ENCODE measurements at regions not wholly inside any gene's neighbourhood (a gene's known extent, or its start where the extent isn't known, plus 50 kb on each side); places are given as distances from the start of the nearest gene placed in this dataset.

DNA sequence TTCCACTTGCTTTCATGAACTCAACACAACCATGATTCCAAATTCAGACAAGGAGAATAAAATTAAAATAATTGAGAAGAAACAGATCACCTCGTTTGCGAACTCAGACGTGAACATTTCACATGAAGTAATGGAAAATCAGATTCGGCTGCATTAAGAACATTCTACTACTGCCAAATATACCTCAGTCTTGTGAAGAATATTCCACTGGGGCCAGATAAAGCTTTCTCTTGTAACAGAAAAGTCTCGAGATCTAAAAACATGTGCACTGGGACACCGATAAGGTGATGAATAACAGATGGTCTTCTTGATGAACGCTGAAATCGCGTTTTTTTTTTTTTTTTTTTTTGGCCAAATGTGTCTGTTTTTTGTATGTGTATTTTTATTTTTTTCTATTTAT, 761.1 kb downstream of the BRD1 start:
- Histone ChIP-seq H3K27ac (ENCODE audit: low read depth, low read length) (no peak overlapping the region), H3F3A (ENCODE audit: control insufficient read depth, insufficient read depth) (no peaks in the 10 kb centered on the region), H3K9me3 (ENCODE audit: control insufficient read depth, insufficient read depth, low read length) (no peaks in the 10 kb centered on the region), H3K4me1 (ENCODE audit: control insufficient read depth, low read length) (peaks cover 10% of the 10 kb centered on the region), H3K9me2 (replicated peaks; ENCODE audit: control insufficient read depth, low read length) (no peaks in the 10 kb centered on the region), H3K4me2 (ENCODE audit: low read length) (no peak overlapping the region), H3K79me2 (ENCODE audit: control insufficient read depth, low read length) (no peaks in the 10 kb centered on the region), H3K4me3 (ENCODE audit: low read length) (no peak overlapping the region), H3K27me3 (ENCODE audit: control insufficient read depth, low read length) (peaks cover 4% of the 10 kb centered on the region; the same call in 1 of the 2 replicates), H4K20me1 (ENCODE audit: control insufficient read depth, insufficient read depth, low read depth, low read length) (no peaks in the 10 kb centered on the region), H3K36me3 (ENCODE audit: control insufficient read depth, low read length) (no peaks in the 10 kb centered on the region)
- TF ChIP-seq, protein P1, sequence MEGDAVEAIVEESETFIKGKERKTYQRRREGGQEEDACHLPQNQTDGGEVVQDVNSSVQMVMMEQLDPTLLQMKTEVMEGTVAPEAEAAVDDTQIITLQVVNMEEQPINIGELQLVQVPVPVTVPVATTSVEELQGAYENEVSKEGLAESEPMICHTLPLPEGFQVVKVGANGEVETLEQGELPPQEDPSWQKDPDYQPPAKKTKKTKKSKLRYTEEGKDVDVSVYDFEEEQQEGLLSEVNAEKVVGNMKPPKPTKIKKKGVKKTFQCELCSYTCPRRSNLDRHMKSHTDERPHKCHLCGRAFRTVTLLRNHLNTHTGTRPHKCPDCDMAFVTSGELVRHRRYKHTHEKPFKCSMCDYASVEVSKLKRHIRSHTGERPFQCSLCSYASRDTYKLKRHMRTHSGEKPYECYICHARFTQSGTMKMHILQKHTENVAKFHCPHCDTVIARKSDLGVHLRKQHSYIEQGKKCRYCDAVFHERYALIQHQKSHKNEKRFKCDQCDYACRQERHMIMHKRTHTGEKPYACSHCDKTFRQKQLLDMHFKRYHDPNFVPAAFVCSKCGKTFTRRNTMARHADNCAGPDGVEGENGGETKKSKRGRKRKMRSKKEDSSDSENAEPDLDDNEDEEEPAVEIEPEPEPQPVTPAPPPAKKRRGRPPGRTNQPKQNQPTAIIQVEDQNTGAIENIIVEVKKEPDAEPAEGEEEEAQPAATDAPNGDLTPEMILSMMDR (IDR thresholded peaks at IDR 0.05; ENCODE audit: low read depth, low read length, poor library complexity, severe bottlenecking) = no peak
- TF ChIP-seq EZH2phosphoT487 (IDR thresholded peaks at IDR 0.05; ENCODE audit: borderline replicate concordance, low read length) = no peak

DNA sequence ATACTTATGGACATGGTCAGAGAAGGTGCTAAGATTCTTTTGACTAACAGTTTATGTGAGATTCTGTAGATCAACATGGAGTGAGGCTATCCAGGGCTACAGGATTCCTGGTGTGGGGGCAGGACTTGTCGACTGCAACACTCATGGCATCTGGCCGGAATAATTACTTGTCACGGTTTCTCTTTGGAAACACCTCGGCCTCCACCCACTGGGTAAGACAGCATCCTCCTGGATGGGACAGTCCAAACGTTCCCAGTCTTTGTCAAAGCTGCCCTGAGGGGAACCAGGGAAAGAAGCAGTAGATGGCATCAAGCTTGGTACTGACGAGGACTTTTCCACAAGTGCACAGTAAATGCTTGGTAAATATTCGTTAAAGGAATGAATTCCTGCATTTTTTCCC, 762.8 kb downstream of the BRD1 start:
- H4K20me1 ChIP-seq (ENCODE audit: control insufficient read depth, insufficient read depth, low read depth, low read length) = no peaks in the 10 kb centered on the region
- no peaks in the 10 kb centered on the region for H3K79me2 ChIP-seq (ENCODE audit: control insufficient read depth, low read length)
- TF ChIP-seq, protein P1 (IDR thresholded peaks at IDR 0.05; ENCODE audit: low read depth, low read length, poor library complexity, severe bottlenecking) = no peak
- TF ChIP-seq EZH2phosphoT487 (IDR thresholded peaks at IDR 0.05; ENCODE audit: borderline replicate concordance, low read length) = no peak
- no peaks in the 10 kb centered on the region for H3K9me3 ChIP-seq (ENCODE audit: control insufficient read depth, insufficient read depth, low read length)
- H3K9me2 ChIP-seq (replicated peaks; ENCODE audit: control insufficient read depth, low read length) = no peaks in the 10 kb centered on the region
- peaks cover 10% of the 10 kb centered on the region for H3K4me1 ChIP-seq (ENCODE audit: control insufficient read depth, low read length)
- H3K36me3 ChIP-seq (ENCODE audit: control insufficient read depth, low read length) = no peaks in the 10 kb centered on the region
- H3K4me2 ChIP-seq (ENCODE audit: low read length) = no peak overlapping the region
- peaks cover 4% of the 10 kb centered on the region; the same call in 1 of the 2 replicates for H3K27me3 ChIP-seq (ENCODE audit: control insufficient read depth, low read length)
- no peaks in the 10 kb centered on the region for H3F3A ChIP-seq (ENCODE audit: control insufficient read depth, insufficient read depth)
- H3K27ac ChIP-seq (ENCODE audit: low read depth, low read length) = no peak overlapping the region
- no peak overlapping the region for H3K4me3 ChIP-seq (ENCODE audit: low read length)

DNA sequence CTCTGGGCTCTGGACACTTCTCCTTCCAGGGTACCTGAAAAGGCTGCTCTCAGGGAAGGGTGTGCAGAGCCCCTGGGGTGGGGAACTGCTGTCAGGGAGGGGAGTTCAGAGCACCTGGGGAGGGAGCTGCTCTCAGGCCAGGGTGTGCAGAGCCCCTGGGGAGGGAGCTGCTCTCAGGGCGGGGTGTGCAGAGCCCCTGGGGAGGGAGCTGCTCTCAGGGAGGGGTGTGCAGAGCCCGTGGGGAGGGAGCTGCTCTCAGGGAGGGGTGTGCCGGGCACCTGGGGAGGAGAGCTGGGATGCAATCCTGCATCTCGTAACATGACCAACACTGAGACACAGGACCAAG, 764.2 kb downstream of the BRD1 start:
- H3K4me1 ChIP-seq (ENCODE audit: control insufficient read depth, low read length) = no peaks in the 10 kb centered on the region; the same call in 1 of the 2 replicates
- no peak overlapping the region for H3K4me2 ChIP-seq (ENCODE audit: low read length)
- H4K20me1 ChIP-seq (ENCODE audit: control insufficient read depth, insufficient read depth, low read depth, low read length) = no peaks in the 10 kb centered on the region
- H3K79me2 ChIP-seq (ENCODE audit: control insufficient read depth, low read length) = no peaks in the 10 kb centered on the region
- peaks cover 4% of the 10 kb centered on the region; the same call in 1 of the 2 replicates for H3K27me3 ChIP-seq (ENCODE audit: control insufficient read depth, low read length)
- no peaks in the 10 kb centered on the region for H3K9me2 ChIP-seq (replicated peaks; ENCODE audit: control insufficient read depth, low read length)
- H3K36me3 ChIP-seq (ENCODE audit: control insufficient read depth, low read length) = no peaks in the 10 kb centered on the region
- no peaks in the 10 kb centered on the region for H3F3A ChIP-seq (ENCODE audit: control insufficient read depth, insufficient read depth)
- no peaks in the 10 kb centered on the region for H3K9me3 ChIP-seq (ENCODE audit: control insufficient read depth, insufficient read depth, low read length)
- no peak overlapping the region for H3K27ac ChIP-seq (ENCODE audit: low read depth, low read length)
- TF ChIP-seq EZH2phosphoT487 (IDR thresholded peaks at IDR 0.05; ENCODE audit: borderline replicate concordance, low read length) = no peak
- H3K4me3 ChIP-seq (ENCODE audit: low read length) = no peak overlapping the region

DNA sequence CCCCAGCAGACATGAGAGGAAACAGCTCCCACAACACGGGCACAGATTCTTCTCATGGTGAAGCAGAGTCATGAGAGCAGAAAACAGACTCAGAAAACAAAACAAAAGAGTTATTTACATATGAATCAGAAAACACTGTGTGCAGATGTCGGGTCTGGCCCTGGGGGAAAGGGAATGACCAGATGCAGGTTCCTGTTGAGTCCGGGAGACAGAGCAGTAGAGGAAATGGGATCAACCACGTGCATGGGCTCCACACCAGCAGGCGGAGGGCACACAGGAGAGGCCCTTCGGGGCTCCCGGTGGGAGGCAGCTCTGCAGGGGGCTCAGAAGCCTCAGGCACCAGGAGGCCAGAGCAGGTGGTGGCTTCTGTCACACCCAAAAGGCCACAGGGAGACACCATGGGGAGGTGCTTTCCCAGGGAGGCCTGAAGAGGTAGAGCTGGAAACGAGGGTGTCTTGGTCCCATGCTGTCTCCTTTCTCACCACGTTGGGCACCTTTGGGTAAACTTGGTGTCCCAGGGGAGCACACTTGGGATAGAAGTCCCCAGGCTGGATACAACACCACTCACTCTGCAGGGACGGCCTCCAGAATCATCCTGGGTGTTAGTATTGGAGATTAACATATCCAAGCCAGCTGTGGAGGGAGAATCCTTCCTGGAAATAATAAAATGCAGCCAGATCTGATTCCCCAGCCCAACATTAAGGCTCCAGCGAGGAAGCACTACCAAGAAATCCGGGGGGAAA, 764.7 kb downstream of the BRD1 start:
- TF ChIP-seq, protein P1 (IDR thresholded peaks at IDR 0.05; ENCODE audit: low read depth, low read length, poor library complexity, severe bottlenecking) = no peak
- no peak for TF ChIP-seq EZH2phosphoT487 (IDR thresholded peaks at IDR 0.05; ENCODE audit: borderline replicate concordance, low read length)

More for the DNA sequence above, 764.7 kb downstream of the BRD1 start:
- Histone ChIP-seq H3K4me1 (ENCODE audit: control insufficient read depth, low read length) (no peaks in the 10 kb centered on the region; the same call in 1 of the 2 replicates), H3K27me3 (ENCODE audit: control insufficient read depth, low read length) (peaks cover 4% of the 10 kb centered on the region; the same call in 1 of the 2 replicates), H3K9me3 (ENCODE audit: control insufficient read depth, insufficient read depth, low read length) (no peaks in the 10 kb centered on the region), H3K4me3 (ENCODE audit: low read length) (no peak overlapping the region), H3K36me3 (ENCODE audit: control insufficient read depth, low read length) (no peaks in the 10 kb centered on the region), H4K20me1 (ENCODE audit: control insufficient read depth, insufficient read depth, low read depth, low read length) (no peaks in the 10 kb centered on the region), H3K79me2 (ENCODE audit: control insufficient read depth, low read length) (no peaks in the 10 kb centered on the region), H3K27ac (ENCODE audit: low read depth, low read length) (no peak overlapping the region), H3K4me2 (ENCODE audit: low read length) (no peak overlapping the region), H3F3A (ENCODE audit: control insufficient read depth, insufficient read depth) (no peaks in the 10 kb centered on the region), H3K9me2 (replicated peaks; ENCODE audit: control insufficient read depth, low read length) (no peaks in the 10 kb centered on the region)
